Bronchial epithelial cell (primary cell): ENCODE measurements at regions not wholly inside any gene's neighbourhood (a gene's known extent, or its start where the extent isn't known, plus 50 kb on each side); places are given as distances from the start of the nearest gene placed in this dataset.
A peak's percentile ranks its signal among the peaks of the same experiment; 100 is the strongest.
"Not testable (repeated sequence)": the region's sequence is repeated elsewhere in the genome, so short reads cannot be mapped to it uniquely, and the experiment has no call there.

Experiments
- DNase-seq: peaks from one replicate; pipeline ENCODE4 v3.0.0-alpha.2; 2010; ENCODE audit warnings: low read depth
- FAIRE-seq: peaks from 2 replicates; lab custom pipeline; 2011; peaks lifted over from hg19 to GRCh38; lab: Jason Lieb, UNC
- H3K27me3 ChIP-seq: 2 replicates; pipeline ENCODE4 v1.5.1; 2011; ENCODE audit warnings: low read length; ENCODE audit not compliant: control insufficient read depth, insufficient read depth
- H3K36me3 ChIP-seq: 2 replicates; pipeline ENCODE4 v1.5.1; 2011; ENCODE audit warnings: low read length; ENCODE audit not compliant: control insufficient read depth, insufficient read depth
- H3K4me3 ChIP-seq: 2 replicates; pipeline ENCODE4 v1.5.1; 2011; ENCODE audit warnings: mild to moderate bottlenecking, low read depth, low read length, control low read depth

DNA sequence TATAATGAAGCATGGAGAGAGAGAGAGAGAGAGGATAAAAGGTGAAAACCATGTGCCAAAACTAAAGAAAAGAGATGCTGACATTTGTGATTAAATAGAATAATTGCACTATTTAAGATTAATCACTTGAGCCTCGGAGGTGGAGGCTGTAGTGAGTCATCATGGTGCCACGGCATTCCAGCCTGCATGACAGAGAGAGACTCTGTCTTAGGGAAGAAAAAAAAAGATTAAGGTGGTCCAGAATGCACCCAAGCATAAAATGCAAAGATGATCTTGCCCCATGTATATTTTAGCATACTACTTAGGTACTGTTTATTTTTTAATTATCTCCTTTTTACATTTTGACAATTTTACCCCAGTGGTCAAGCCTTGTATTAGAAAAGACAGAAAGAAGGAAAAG, 742.5 kb downstream of the SPATA31A1 start:
- peak; percentile 64 for DNase-seq
- not testable (repeated sequence) for FAIRE-seq, H3K4me3 ChIP-seq, H3K27me3 ChIP-seq, H3K36me3 ChIP-seq

DNA sequence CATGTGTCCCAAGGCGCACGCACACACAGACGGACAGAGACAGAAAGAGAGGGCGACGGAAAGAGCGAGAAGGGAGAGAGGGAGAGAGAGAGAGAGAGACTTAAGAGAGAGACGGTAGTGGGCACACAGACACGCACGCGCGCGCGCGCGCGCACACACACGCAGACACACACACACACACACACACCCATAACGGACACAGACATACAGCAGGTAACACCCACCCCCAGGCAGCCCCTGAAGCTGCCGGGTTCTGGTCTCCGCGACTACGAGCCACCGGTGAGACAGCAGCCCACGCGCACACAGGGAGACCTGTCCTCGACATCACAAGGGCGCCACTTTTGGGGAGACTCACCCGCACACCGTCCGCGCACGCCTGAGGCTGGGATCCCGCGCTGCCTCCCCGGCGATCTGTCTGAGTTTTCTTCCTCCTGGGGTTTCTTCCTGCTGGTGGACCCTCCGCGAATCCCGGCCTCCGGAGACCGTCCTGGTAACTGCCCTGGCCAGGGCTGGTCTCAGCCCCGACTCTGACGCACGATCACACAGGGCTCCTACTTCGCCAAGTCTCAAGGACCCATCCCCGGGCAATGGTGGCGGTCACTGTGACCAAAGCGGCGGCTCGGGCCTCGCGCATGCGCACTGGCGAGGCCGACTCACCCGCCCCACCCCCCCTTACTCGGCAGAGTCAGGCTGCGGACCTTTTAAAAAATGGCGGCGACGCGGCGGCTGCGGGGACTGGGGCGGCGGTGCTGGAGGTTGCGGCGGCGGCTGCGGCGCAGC, 750.7 kb downstream of the SPATA31A1 start:
- not testable (repeated sequence) for FAIRE-seq, H3K36me3 ChIP-seq, H3K27me3 ChIP-seq
- H3K4me3 ChIP-seq = peak overlapping the region; percentile 44
- peak; percentile 5 for DNase-seq

DNA sequence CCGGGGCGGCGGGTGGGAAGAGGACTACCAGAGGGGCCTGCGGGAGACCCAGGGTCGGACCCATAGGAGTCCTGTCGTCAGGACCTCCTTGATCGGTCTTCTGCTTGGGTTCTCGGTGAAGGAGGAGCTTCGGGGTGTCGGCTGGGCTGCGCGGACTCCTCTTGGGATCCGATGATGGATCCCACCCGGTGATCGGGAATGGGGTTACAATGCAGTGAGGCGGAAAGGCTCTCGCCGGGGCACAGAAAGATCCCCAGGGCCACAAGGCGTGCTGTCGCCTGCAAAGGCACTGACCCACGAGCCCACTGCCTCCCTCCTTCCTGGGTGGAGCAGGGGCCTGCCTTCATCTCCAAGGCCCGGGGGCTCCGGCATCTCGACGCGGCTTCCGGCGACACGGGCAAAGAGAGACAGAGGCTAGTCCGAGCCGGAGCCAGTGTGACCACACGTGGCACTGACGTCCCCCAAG, 751.3 kb downstream of the SPATA31A1 start:
- not testable (repeated sequence) for FAIRE-seq, H3K36me3 ChIP-seq, DNase-seq, H3K27me3 ChIP-seq
- H3K4me3 ChIP-seq = peak overlapping the region; percentile 28

DNA sequence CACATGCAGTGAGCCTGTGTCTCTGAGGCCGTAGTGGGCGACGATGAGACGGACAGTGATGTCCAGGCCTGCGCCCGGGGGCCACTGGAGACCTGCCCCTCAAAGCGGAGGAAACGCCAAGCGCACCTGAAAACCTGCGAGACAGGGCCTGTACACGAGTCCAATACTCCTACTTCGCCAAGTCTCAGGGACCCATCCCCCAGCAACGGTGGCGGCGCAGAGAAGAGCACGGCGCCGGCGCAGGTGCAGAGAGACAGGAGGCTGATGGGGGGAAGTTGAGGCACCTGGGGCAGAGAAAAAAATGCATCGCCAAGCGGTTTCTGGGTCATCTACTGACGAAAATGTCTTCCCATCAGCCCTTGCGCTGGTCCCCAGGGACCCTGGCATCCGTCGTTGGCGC, 751.8 kb downstream of the SPATA31A1 start:
- H3K4me3 ChIP-seq, H3K27me3 ChIP-seq, DNase-seq, FAIRE-seq, H3K36me3 ChIP-seq: not testable (repeated sequence)

DNA sequence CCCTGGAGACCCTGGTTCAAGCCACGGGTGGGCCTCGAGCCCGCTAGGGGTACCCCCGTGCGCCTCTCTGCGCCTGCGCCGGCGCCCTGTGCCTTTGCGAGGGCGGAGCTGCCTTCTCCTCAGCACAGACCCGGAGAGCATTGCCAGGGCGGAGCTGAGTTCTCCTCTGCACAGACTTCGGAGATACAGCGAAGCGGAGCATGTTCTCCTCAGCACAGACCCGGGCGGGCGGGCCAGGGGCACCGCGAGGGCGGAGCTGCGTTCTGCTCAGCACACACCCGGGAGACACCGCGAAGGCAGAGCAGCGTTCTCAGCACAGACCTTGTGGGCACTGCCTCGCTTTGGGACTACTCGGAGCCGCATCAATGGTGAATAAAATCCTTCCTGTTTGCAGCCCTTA, 753.0 kb downstream of the SPATA31A1 start:
- DNase-seq, H3K4me3 ChIP-seq, H3K27me3 ChIP-seq, FAIRE-seq, H3K36me3 ChIP-seq: not testable (repeated sequence)

DNA sequence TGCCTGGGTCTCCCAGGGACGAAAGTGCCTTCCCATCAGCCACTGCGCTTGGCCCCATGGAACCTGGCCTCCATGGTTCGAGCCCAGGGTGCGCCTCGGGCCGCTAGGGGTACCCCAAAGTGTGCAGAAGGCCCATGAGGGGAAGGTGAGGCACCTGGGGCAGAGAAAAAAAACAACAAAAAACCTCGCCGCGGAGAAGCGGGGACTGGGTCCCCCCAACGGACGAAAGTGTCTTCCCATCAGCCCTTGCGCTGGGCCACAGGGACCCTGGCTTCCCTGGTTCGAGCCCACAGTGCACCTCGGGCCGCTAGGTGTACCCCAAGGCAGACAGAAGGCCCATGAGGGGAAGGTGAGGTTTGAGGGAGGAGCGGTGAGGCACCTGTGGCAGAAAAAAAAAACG, 755.3 kb downstream of the SPATA31A1 start:
- not testable (repeated sequence) for H3K4me3 ChIP-seq, H3K36me3 ChIP-seq, H3K27me3 ChIP-seq, DNase-seq, FAIRE-seq

DNA sequence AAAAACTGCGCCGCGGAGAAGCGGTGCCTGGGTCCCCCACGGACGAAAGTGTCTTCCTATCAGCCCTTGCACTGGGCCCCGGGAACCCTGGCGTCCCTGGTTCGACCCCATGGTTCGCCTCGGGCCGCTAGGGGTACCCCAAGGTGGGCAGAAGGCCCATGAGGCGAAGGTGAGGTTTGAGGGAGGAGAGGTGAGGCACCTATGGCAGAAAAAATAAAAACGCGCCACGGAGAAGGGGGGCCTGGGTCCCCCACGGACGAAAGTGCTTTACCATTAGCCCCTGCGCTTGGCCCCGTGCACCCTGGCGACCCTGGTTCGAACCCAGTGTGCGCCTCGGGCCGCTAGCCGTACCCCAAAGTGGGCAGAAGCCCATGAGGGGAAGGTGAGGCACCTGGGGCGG, 756.1 kb downstream of the SPATA31A1 start:
- FAIRE-seq, H3K36me3 ChIP-seq, H3K4me3 ChIP-seq, DNase-seq, H3K27me3 ChIP-seq: not testable (repeated sequence)

DNA sequence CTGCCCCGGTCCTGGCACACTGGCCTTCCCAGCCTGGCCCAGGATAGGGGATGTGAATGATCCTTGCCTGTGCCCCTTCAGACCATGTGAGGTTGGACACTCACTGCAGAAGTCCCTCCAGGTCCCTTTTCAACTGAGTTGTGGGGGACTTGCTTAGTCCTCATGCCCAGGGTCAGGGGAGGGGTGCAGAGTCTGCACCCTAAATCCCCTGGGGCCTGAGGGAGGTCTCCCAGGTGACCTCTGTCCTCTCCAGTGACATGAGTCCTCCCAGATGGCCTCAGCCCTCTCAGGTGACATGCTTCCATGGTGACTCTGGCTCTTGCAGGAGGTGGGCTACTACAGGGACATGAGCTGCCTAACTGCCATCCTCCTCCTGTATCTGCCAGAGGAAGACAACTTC, 775.1 kb downstream of the SPATA31A1 start:
- H3K27me3 ChIP-seq, H3K36me3 ChIP-seq, H3K4me3 ChIP-seq, DNase-seq, FAIRE-seq: not testable (repeated sequence)

DNA sequence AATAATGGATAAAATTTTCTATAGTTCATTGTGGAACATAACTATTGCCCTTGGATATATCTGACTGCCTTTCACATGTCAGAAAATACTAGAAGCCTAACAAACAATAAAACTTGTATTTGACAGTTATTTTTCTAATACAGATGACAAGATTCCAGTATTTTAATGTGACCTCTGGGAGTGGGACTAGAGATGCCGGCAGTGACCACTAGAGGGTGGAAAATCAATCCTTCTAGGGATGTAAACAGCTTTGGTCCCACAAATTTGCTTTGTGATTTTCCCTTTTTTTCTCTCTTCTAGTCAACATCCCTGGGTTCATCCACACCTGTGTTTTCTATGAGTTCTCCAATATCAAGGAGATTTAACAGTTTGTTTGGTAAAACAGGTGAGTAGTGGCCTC, 813.7 kb downstream of the SPATA31A1 start:
- not testable (repeated sequence) for FAIRE-seq, H3K27me3 ChIP-seq, H3K36me3 ChIP-seq, DNase-seq, H3K4me3 ChIP-seq

DNA sequence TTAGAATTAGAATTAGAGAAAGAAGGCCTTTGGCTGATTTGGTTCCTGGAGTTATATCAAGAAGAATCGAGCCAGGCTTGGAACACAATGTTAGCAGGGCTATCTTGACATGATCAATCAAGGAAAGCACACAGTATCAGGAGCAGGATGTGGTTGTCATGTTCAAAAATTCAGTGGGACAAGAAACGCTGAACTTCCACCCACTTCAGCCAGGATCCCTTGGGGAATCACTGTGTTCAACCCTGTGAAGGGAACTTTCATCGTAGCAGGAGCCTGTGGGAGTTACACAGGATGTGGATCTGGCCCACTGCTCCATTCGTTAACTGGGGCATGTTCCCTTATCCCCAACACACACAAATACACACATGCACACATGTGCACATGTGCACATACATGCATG, 817.8 kb downstream of the SPATA31A1 start:
- not testable (repeated sequence) for DNase-seq, H3K27me3 ChIP-seq, H3K36me3 ChIP-seq, FAIRE-seq, H3K4me3 ChIP-seq

DNA sequence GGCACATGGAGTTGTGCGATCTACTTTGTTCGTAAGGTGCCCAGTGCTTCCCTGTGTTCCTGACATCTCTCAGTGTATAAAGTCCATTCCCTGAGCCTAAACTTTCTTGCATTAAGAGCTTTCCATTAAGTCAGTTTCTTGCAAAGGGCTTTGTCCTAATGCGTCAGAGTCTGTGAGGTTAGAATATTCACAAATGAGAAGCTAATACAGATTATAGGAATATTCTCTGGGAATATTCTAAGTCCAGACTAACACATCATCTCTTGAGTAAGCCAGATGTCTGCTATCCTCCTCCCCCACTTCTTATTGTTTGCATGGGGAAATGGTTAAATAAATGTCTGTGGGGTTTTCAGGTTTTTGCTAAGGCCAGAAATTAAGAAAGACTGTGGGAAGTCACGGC, 818.6 kb downstream of the SPATA31A1 start:
- not testable (repeated sequence) for H3K4me3 ChIP-seq, H3K36me3 ChIP-seq, FAIRE-seq, DNase-seq, H3K27me3 ChIP-seq

DNA sequence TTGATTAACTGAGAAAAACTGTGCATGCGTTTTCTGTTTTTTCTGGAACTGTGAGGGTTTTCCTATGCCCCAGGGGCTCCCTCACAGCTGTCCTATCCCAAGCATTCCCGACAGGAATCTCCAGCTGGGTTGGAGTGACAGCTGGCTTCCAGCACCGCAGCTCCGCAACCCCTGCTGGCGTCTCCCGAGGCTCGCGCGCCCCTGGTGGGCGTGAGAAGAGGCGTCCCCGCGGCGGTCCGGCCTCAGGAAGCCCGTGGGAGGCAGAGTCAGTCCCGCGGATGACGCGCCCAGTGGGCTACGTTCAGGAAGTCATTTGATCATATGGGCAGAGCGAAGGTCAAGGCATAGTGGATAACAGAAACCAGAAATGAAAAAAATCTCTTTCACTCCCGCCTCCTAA, 821.9 kb downstream of the SPATA31A1 start:
- H3K4me3 ChIP-seq, FAIRE-seq, H3K27me3 ChIP-seq, DNase-seq, H3K36me3 ChIP-seq: not testable (repeated sequence)

DNA sequence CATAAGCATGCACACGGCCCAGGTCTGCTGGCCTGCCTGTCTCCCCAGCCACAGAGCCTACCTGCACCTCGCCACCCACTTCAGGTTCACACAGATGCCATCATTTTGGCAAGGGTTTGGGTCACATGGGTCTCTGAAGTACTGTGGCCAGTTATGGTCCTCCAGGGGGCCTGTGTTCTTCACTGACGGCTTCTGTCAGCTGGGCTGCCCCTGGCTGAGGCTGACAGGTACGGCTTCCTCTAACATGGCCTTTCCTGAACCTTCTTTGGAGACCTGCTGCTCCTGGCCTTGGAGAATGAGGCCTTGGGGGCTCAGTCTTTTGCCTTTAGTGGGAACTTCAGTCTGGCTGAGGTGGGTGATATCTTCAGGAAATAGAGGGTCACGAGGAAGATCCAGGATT, 835.9 kb downstream of the SPATA31A1 start:
- H3K27me3 ChIP-seq, H3K36me3 ChIP-seq, DNase-seq, FAIRE-seq, H3K4me3 ChIP-seq: not testable (repeated sequence)

DNA sequence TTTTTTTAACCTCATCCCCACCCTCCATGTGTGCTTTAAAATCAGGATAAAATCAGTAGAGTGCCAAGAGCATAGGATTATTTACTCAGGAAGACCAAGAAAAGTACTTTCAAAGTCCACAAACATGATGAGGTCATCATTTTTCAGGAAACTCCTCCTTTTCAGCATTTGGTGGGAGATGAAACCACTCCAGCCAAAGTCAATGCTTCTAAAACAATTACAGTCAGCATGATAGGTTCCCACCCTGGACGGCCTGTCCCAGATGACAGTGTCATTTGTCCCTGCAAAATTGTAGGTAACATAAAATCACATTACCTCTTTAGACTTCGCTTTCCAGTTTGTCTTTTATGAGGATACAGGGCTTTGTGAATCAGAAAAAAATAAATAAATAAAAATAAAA, 836.7 kb downstream of the SPATA31A1 start:
- H3K27me3 ChIP-seq, H3K4me3 ChIP-seq, FAIRE-seq, DNase-seq, H3K36me3 ChIP-seq: not testable (repeated sequence)

DNA sequence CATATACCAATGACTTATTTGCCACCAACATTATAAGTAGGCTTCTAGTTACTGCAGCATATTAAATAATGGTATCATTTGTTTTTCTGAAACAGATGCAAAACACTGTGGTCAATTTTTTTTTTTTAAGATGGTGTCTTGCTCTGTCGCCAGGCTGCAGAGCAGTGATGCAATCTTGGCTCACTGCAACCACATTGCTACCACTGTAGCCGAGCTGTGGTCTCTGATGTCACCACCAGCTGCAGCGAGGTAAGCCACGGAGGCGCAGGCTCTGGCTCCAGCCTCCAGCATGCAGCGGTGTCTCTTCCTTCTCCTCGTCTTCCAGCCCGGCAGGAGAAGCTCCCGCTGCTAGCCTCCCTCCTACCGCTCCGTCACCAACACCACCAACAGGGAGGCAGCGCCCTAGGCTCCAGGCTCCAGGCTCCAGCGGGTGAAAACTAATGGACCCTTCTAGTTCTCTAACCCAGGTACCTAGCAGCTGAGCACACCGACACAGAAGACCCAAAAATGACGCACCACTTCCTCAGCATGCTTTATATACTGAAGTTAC, 840.8 kb downstream of the SPATA31A1 start:
- H3K4me3 ChIP-seq, FAIRE-seq, DNase-seq, H3K27me3 ChIP-seq, H3K36me3 ChIP-seq: not testable (repeated sequence)
